SK-N-SH treated with all-trans-retinoic acid at 6 μM for 48 hours (cell line): ENCODE measurements at regions not wholly inside any gene's neighbourhood (a gene's known extent, or its start where the extent isn't known, plus 50 kb on each side); places are given as distances from the start of the nearest gene placed in this dataset.

Experiments
- CSDC2 ChIP-seq: fragments of 250-450 bp; sonication (Bioruptor Pico); IDR thresholded peaks from 2 replicates; pipeline ENCODE4 v1.5.0; 2020; ENCODE audit warnings: mild to moderate bottlenecking, moderate library complexity
- CSRNP3 ChIP-seq: fragments of 250-450 bp; sonication (Bioruptor Pico); IDR thresholded peaks from 2 replicates; pipeline ENCODE4 v1.5.1; 2021; ENCODE audit warnings: mild to moderate bottlenecking, moderate library complexity
- ESRRG ChIP-seq: fragments of 250-450 bp; sonication (Bioruptor Pico); IDR thresholded peaks from 2 replicates; pipeline ENCODE4 v1.6.1; 2021; ENCODE audit warnings: mild to moderate bottlenecking
- GLIS3 ChIP-seq: fragments of 250-450 bp; sonication (Bioruptor Pico); IDR thresholded peaks from 2 replicates; pipeline ENCODE4 v1.5.0; 2020; ENCODE audit warnings: mild to moderate bottlenecking, moderate library complexity
- RARB ChIP-seq: fragments of 250-450 bp; sonication (Bioruptor Pico); IDR thresholded peaks from 2 replicates; pipeline ENCODE4 v1.8.0; 2021; ENCODE audit warnings: mild to moderate bottlenecking, moderate library complexity
- TCF4 ChIP-seq: fragments of 250-450 bp; sonication (Bioruptor Pico); IDR thresholded peaks from 2 replicates; pipeline ENCODE4 v1.8.0; 2021; ENCODE audit warnings: mild to moderate bottlenecking, moderate library complexity, borderline replicate concordance
- ZC3H10 ChIP-seq: fragments of 250-450 bp; sonication (Bioruptor Pico); IDR thresholded peaks from 2 replicates; pipeline ENCODE4 v1.5.1; 2021; ENCODE audit warnings: mild to moderate bottlenecking, moderate library complexity
- ZNF565 ChIP-seq: fragments of 450-650 bp; formaldehyde crosslinking; conservative IDR thresholded peaks from 2 replicates; pipeline ENCODE4 v1.5.0; 2020; ENCODE audit warnings: low read depth, mild to moderate bottlenecking, moderate library complexity
- TF ChIP-seq, protein P1 (sequence below): fragments of 250-450 bp; sonication (Bioruptor Pico); IDR thresholded peaks from 2 replicates; pipeline ENCODE4 v1.5.1; 2020; ENCODE audit warnings: low read depth, mild to moderate bottlenecking, moderate library complexity
- TF ChIP-seq, protein P2 (sequence below): fragments of 250-450 bp; sonication (Bioruptor Pico); IDR thresholded peaks from 2 replicates; pipeline ENCODE4 v1.8.0; 2020; ENCODE audit warnings: mild to moderate bottlenecking, moderate library complexity, borderline replicate concordance

DNA sequence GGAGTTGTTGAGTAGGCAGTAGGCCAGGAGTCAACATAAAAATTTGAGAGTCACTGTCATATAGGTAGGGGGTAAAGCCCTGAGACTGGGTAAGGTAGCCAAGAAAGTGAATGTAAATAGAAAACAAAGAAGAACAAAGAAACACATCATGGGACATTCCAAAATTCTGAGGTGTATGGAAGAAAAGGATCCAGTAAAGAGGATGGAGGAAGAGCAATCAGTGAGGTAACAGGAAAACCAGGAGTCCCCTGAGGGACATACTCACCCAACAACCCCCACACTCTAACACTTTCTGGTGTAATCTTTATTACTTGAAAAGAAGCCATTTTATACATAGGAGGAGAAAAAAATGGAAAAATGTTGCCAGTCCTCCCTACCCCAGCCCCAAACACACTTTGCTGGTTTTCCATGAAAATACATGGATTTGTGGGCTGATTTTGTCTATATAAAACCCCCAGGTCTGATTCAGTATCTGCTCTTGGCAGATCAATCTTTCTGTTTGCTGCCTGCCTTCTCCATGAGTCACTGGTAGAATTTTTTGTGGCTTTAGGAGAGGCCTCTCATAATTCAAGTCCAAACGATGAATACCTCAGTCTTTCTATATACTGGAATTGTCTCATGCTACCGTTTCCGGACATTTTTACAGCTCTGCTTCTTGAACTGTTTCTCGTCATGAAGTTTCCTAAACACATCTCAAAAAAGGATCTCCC lies 271.4 kb upstream of the MAN1A1 start:
- TF ChIP-seq GLIS3 (CRISPR knock-in tag) (no peak), ZC3H10 (CRISPR knock-in tag) (no peak), ESRRG (no peak), RARB (no peak), ZNF565 (CRISPR knock-in tag) (no peak), CSDC2 (CRISPR knock-in tag) (no peak), CSRNP3 (CRISPR knock-in tag) (no peak), TCF4 (no peak)
- TF ChIP-seq, protein P1, sequence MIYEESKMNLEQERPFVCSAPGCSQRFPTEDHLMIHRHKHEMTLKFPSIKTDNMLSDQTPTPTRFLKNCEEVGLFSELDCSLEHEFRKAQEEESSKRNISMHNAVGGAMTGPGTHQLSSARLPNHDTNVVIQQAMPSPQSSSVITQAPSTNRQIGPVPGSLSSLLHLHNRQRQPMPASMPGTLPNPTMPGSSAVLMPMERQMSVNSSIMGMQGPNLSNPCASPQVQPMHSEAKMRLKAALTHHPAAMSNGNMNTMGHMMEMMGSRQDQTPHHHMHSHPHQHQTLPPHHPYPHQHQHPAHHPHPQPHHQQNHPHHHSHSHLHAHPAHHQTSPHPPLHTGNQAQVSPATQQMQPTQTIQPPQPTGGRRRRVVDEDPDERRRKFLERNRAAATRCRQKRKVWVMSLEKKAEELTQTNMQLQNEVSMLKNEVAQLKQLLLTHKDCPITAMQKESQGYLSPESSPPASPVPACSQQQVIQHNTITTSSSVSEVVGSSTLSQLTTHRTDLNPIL (CRISPR knock-in tag) = no peak
- TF ChIP-seq, protein P2, sequence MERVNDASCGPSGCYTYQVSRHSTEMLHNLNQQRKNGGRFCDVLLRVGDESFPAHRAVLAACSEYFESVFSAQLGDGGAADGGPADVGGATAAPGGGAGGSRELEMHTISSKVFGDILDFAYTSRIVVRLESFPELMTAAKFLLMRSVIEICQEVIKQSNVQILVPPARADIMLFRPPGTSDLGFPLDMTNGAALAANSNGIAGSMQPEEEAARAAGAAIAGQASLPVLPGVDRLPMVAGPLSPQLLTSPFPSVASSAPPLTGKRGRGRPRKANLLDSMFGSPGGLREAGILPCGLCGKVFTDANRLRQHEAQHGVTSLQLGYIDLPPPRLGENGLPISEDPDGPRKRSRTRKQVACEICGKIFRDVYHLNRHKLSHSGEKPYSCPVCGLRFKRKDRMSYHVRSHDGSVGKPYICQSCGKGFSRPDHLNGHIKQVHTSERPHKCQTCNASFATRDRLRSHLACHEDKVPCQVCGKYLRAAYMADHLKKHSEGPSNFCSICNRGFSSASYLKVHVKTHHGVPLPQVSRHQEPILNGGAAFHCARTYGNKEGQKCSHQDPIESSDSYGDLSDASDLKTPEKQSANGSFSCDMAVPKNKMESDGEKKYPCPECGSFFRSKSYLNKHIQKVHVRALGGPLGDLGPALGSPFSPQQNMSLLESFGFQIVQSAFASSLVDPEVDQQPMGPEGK = 0 out of 2 replicates have a peak, but pooled peaks have one; percentile 63
